Thyroid gland (tissue), 4 donors: ENCODE measurements at regions not wholly inside any gene's neighbourhood (a gene's known extent, or its start where the extent isn't known, plus 50 kb on each side); places are given as distances from the start of the nearest gene placed in this dataset.
A peak's percentile ranks its signal among the peaks of the same experiment; 100 is the strongest.

Experiments
- DNase-seq, 2 donors: peaks; one replicate each; pipeline ENCODE4 v3.0.0-alpha.2; 2019
- H3K27ac ChIP-seq, 3 donors: fragments of 200-600 bp; sonication (generic); 1 replicate in 2 of 3; 2 replicates in 1 of 3; pipeline ENCODE4 v1.5.1; 2016 to 2019; ENCODE audit warnings: mild to moderate bottlenecking in 1 of 3, moderate library complexity in 1 of 3
- H3K27me3 ChIP-seq: fragments of 200-600 bp; sonication (generic); one replicate; pipeline ENCODE4 v1.5.1; 2019
- H3K36me3 ChIP-seq, 2 donors: fragments of 200-600 bp; sonication (generic); one replicate each; pipeline ENCODE4 v1.5.1; 2016 to 2019
- H3K4me1 ChIP-seq, 2 donors: fragments of 200-600 bp; sonication (generic); one replicate each; pipeline ENCODE4 v1.5.1; 2017 to 2019
- H3K4me3 ChIP-seq, 3 donors: fragments of 200-600 bp; sonication (generic); replicated peaks in 1 of 3; 1 replicate in 2 of 3; 2 replicates in 1 of 3; pipeline ENCODE4 v1.5.1; 2016; ENCODE audit warnings: mild to moderate bottlenecking in 1 of 3
- H3K9me3 ChIP-seq: fragments of 200-600 bp; sonication (generic); one replicate; pipeline ENCODE4 v1.5.1; 2017
- CTCF ChIP-seq, 6 experiments: fragments of 200-600 bp in 3 of 6; fragments of 450-650 bp in 3 of 6; sonication (generic) in 3 of 6; IDR thresholded peaks; one replicate each; pipeline ENCODE4 v1.5.1; 2016 to 2019; ENCODE audit warnings: antibody characterized with exemption in 6 of 6, mild to moderate bottlenecking in 2 of 6, inconsistent platforms in 1 of 6, moderate library complexity in 1 of 6
- POLR2A ChIP-seq, 2 donors: fragments of 450-650 bp; IDR thresholded peaks; one replicate each; pipeline ENCODE4 v1.6.1; 2017; ENCODE audit warnings: antibody characterized with exemption in 2 of 2, mild to moderate bottlenecking in 2 of 2, moderate library complexity in 1 of 2
- WGBS, 2 donors: methylation state at CpG; one replicate each; pipeline ENCODE4 v1.1.5; 2017; 5-methylcytosine and 5-hydroxymethylcytosine counted together
- intact Hi-C: fragments of 100-400 bp; cut with DNase I; formaldehyde crosslinking; loops from one replicate; pipeline ENCODE4 v1.15.1; 2023

- no peak for DNase-seq
- Histone ChIP-seq H3K4me3 (no peak overlapping the region), H3K4me1 (peaks cover 7 to 8% of the 10 kb centered on the region in 2 donors), H3K9me3 (no peaks in the 10 kb centered on the region), H3K36me3 (no peaks in the 10 kb centered on the region), H3K27ac (peak overlapping the region in 1 of 3 donors; percentile 43), H3K27me3 (no peaks in the 10 kb centered on the region)
- no peak for TF ChIP-seq CTCF (IDR thresholded peaks at IDR 0.05)
- TF ChIP-seq POLR2A (IDR thresholded peaks at IDR 0.05): no peak
- intact Hi-C loops: no loop called here
- 67 to 72% methylated on average over 1 of the region's 1 CpG for WGBS, 2 donors
Measured at GRCh38 chr6:140566781-140567277, 1192.4 kb upstream of the CITED2 start.

- no peaks in the 10 kb centered on the region for H3K27me3 ChIP-seq
- intact Hi-C loops: no loop called here
- DNase-seq: no peak
- no peaks in the 10 kb centered on the region for H3K36me3 ChIP-seq
- H3K4me3 ChIP-seq: no peak overlapping the region
- H3K27ac ChIP-seq: no peak overlapping the region
- TF ChIP-seq POLR2A (IDR thresholded peaks at IDR 0.05) (no peak), CTCF (IDR thresholded peaks at IDR 0.05) (no peak)
- H3K9me3 ChIP-seq: no peaks in the 10 kb centered on the region
- peaks cover 7 to 8% of the 10 kb centered on the region in 2 donors for H3K4me1 ChIP-seq
Measured at GRCh38 chr6:140563728-140564127, 1189.3 kb upstream of the CITED2 start.

GRCh38 chr6:140561701-140562100, 1187.3 kb upstream of the CITED2 start:
- TF ChIP-seq CTCF (IDR thresholded peaks at IDR 0.05) (no peak), POLR2A (IDR thresholded peaks at IDR 0.05) (no peak)
- Histone ChIP-seq H3K9me3 (no peaks in the 10 kb centered on the region), H3K4me3 (no peak overlapping the region), H3K27ac (no peak overlapping the region), H3K36me3 (no peaks in the 10 kb centered on the region), H3K4me1 (peaks cover 3 to 4% of the 10 kb centered on the region in 2 donors), H3K27me3 (no peaks in the 10 kb centered on the region)
- intact Hi-C loops: no loop called here
- WGBS, 2 donors: 93 to 95% methylated on average over 2 of the region's 2 CpGs
- no peak for DNase-seq

GRCh38 chr6:140560671-140561070, 1186.2 kb upstream of the CITED2 start:
- 87 to 99% methylated on average over 1 of the region's 1 CpG for WGBS, 2 donors
- Histone ChIP-seq H3K9me3 (no peaks in the 10 kb centered on the region), H3K4me3 (no peak overlapping the region), H3K27ac (no peak overlapping the region), H3K27me3 (no peaks in the 10 kb centered on the region), H3K36me3 (no peaks in the 10 kb centered on the region), H3K4me1 (no peaks in the 10 kb centered on the region)
- no peak for TF ChIP-seq CTCF (IDR thresholded peaks at IDR 0.05)
- no peak for DNase-seq
- intact Hi-C loops: no loop called here

GRCh38 chr6:140559458-140559857, 1185.0 kb upstream of the CITED2 start:
- H3K4me3 ChIP-seq: no peak overlapping the region
- no peaks in the 10 kb centered on the region for H3K27me3 ChIP-seq
- H3K4me1 ChIP-seq: no peaks in the 10 kb centered on the region
- DNase-seq: no peak
- intact Hi-C loops: no loop called here
- H3K36me3 ChIP-seq: no peaks in the 10 kb centered on the region
- TF ChIP-seq CTCF (IDR thresholded peaks at IDR 0.05) (no peak), POLR2A (IDR thresholded peaks at IDR 0.05) (no peak)
- no peak overlapping the region for H3K27ac ChIP-seq
- no peaks in the 10 kb centered on the region for H3K9me3 ChIP-seq
